Fibroblast of pulmonary artery (primary cell): ENCODE measurements at regions not wholly inside any gene's neighbourhood (a gene's known extent, or its start where the extent isn't known, plus 50 kb on each side); places are given as distances from the start of the nearest gene placed in this dataset.

Source experiments
- DNase-seq: peaks from one replicate; pipeline ENCODE4 v3.0.0-alpha.2; 2010; ENCODE audit warnings: low read depth
- H3K4me3 ChIP-seq: replicated peaks from 2 replicates; pipeline ENCODE4 v1.5.1; 2011; ENCODE audit warnings: low read depth, mild to moderate bottlenecking, control low read depth, low read length, moderate library complexity
- TF ChIP-seq, protein P1 (sequence below): IDR thresholded peaks from 2 replicates; pipeline ENCODE4 v1.5.1; 2011; ENCODE audit warnings: mild to moderate bottlenecking, control low read depth, low read length, inconsistent platforms; ENCODE audit errors: missing control alignments

DNA sequence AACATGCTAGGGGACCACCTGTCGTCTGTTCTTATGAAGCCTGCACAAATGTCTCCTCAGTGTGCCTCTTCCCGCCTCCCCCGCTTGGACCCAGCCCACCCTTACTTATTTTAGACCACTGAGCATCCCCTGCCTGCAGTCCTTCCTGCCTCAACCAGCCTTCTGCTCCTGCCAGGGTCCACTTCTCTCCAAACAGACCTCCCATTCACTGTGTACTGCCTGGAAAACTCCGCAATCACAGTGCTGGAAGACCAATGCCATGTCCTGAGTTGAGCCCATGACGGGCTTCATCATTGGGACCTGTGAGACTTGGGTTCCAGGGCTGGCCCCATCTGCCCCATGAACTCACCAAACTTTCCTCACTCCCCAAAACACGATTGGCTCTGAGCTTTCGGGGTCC lies 309.4 kb downstream of the IRX1 start:
- H3K4me3 ChIP-seq: no peak overlapping the region

DNA sequence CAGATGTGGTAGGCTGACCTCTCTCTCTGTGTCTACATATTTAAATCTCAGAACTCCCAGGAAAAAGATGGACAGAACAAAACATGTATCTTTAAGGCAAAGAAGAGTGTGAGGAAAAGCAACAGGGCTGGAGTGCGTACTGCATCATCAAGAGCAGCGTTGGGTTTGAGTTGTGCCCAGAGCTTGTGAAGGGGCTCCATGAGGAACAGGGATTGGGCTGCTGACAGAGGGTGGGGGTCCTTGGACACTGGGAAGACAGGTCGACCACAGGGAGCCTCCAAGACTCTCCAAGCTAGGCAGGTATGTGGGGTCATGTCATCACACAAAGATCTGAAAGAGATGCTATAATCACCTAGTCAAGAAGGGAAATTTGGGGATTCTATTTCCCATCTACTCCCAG lies 309.9 kb downstream of the IRX1 start:
- DNase-seq: no peak
- TF ChIP-seq, protein P1, sequence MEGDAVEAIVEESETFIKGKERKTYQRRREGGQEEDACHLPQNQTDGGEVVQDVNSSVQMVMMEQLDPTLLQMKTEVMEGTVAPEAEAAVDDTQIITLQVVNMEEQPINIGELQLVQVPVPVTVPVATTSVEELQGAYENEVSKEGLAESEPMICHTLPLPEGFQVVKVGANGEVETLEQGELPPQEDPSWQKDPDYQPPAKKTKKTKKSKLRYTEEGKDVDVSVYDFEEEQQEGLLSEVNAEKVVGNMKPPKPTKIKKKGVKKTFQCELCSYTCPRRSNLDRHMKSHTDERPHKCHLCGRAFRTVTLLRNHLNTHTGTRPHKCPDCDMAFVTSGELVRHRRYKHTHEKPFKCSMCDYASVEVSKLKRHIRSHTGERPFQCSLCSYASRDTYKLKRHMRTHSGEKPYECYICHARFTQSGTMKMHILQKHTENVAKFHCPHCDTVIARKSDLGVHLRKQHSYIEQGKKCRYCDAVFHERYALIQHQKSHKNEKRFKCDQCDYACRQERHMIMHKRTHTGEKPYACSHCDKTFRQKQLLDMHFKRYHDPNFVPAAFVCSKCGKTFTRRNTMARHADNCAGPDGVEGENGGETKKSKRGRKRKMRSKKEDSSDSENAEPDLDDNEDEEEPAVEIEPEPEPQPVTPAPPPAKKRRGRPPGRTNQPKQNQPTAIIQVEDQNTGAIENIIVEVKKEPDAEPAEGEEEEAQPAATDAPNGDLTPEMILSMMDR: no peak
- H3K4me3 ChIP-seq: no peak overlapping the region

More for the DNA sequence above, 309.4 kb downstream of the IRX1 start:
- TF ChIP-seq, protein P1: no peak
- DNase-seq: no peak

DNA sequence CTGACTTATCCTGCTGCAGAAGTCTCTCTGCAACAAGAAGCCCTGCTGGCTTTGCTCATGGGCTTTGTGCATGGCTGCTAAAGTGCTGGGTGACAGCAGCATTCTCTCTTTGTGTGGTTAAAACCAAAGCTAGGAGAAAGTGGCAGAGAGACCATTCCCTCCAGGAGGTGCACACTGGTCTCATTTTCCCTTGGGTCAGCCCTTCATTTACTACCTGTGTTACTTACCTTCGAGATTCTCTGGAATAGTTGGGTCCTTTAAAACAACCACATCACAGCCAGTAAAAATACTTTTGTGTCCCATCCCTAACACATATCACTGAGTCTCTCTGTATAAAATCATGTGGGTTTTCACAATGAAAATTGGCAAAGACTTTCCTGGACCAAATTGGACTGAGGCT lies 315.5 kb downstream of the IRX1 start:
- TF ChIP-seq, protein P1: no peak
- no peak overlapping the region for H3K4me3 ChIP-seq

DNA sequence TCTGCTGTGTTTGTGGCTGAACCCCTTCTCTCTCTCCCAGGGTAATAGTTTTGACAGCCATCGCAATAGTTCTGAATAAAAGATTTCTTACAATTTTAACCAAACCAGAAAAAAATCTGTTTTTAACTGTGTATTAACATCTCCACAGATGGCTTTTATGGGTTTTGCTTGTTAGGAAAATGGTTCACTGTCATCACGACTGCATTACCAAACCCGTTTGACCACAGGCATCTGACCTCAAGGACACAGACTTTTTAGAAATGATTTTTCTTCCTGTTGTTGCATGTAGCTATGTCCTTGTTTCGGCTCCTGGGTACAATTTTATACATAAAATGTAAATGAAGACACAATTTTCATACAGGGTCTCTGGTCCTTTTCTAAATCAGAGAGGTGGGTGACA lies 316.1 kb downstream of the IRX1 start:
- peak; percentile 0 for DNase-seq
- TF ChIP-seq, protein P1: no peak
- H3K4me3 ChIP-seq: no peak overlapping the region

More for the DNA sequence above, 315.5 kb downstream of the IRX1 start:
- DNase-seq: no peak

DNA sequence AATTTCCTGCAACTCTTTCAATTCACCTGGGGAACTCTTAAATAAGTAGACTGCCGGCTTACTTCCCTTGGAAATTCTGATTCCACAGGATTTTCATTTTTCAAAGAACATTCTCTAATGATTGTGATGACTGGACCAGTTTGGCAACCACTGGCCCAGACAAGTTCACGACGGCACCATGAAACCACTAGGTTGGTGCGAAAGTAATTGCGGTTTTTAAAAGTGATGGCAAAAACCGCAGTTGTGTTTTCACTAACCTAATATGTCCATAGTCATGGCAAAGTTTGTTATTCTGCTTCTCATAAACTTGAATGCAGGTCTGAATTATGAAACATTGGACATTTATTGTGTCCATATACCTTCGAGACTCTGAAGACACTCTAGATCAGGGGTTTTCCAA lies 317.2 kb downstream of the IRX1 start:
- TF ChIP-seq, protein P1: no peak
- H3K4me3 ChIP-seq: no peak overlapping the region
- DNase-seq: no peak

DNA sequence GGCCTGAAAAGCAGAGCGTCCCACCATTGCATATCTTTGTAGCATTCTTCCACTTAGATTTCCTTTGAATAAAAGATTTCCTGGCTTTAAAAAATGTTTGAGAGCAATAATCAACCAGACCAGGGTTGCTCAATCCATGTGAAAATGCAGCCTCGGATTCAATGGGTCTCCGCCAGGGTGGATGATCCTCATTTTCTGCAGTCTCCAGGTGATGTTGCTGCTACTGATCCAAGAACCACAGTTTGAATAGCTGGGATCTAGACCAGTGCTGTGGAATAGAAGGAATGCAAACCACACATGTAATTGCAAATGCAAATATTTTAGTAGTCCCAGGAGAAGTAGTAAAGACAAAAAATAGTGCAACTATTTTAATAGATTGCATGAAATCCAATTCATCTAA lies 317.6 kb downstream of the IRX1 start:
- no peak for DNase-seq
- TF ChIP-seq, protein P1: no peak
- H3K4me3 ChIP-seq: no peak overlapping the region

DNA sequence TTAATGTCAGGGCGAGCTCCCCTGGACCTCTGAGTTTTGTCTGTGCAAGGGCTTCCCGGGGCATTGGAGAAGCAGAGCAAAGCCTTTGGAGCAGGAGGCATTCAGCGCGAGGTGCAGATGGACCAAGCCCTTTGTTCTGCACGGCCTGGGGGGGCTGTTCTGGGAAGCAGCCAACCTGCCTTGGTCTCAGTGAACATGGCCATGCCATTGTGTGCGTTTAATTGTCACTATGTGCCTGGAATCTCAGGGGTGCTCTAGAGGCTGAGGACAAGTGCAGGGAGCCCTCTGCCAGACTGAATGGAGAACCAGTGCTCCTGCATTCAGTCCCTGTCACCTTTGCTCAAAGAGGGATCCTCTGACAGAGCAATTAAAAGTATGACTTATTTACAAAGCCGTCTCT lies 329.4 kb downstream of the IRX1 start:
- TF ChIP-seq, protein P1: no peak
- DNase-seq: no peak

More for the DNA sequence above, 329.4 kb downstream of the IRX1 start:
- H3K4me3 ChIP-seq: no peak overlapping the region
